Lung (tissue), 11 donors: ENCODE measurements at regions not wholly inside any gene's neighbourhood (a gene's known extent, or its start where the extent isn't known, plus 50 kb on each side); places are given as distances from the start of the nearest gene placed in this dataset.
"Not testable (repeated sequence)": the region's sequence is repeated elsewhere in the genome, so short reads cannot be mapped to it uniquely, and the experiment has no call there.

Source experiments
- ATAC-seq: fragments of 200-7000 bp; cut with Tn5 transposase; one replicate; pipeline ENCODE4 v1.9.1; 2020; ENCODE audit warnings: moderate number of reproducible peaks; ENCODE audit not compliant: insufficient read depth, low FRiP score
- DNase-seq, 3 donors: peaks; one replicate each; pipeline ENCODE4 v3.0.0-alpha.2; 2013 to 2017
- H3K27ac ChIP-seq, 2 donors: one replicate each; pipeline ENCODE4 v1.5.1; 2013; ENCODE audit warnings: mild to moderate bottlenecking in 2 of 2, moderate library complexity in 2 of 2, control low read depth in 1 of 2, inconsistent platforms in 1 of 2, low read depth in 1 of 2, low read length in 1 of 2
- H3K27me3 ChIP-seq, 3 donors: one replicate each; pipeline ENCODE4 v1.5.1; 2013; ENCODE audit warnings: low read length in 2 of 3; ENCODE audit not compliant: control insufficient read depth in 3 of 3, insufficient read depth in 3 of 3
- H3K36me3 ChIP-seq, 4 donors: one replicate each; pipeline ENCODE4 v1.5.1; 2013; ENCODE audit warnings: low read length in 4 of 4, mild to moderate bottlenecking in 1 of 4, moderate library complexity in 1 of 4; ENCODE audit not compliant: control insufficient read depth in 4 of 4, insufficient read depth in 4 of 4
- H3K4me1 ChIP-seq, 5 donors: one replicate each; pipeline ENCODE4 v1.5.1; 2013; ENCODE audit warnings: low read length in 5 of 5, mild to moderate bottlenecking in 2 of 5, moderate library complexity in 1 of 5; ENCODE audit not compliant: control insufficient read depth in 5 of 5, insufficient read depth in 5 of 5
- H3K4me3 ChIP-seq: one replicate; pipeline ENCODE4 v1.5.1; 2013; ENCODE audit warnings: mild to moderate bottlenecking, control low read depth, moderate library complexity
- H3K9ac ChIP-seq, 2 donors: one replicate each; pipeline ENCODE4 v1.5.1; 2013; ENCODE audit warnings: low read length in 2 of 2, control low read depth in 1 of 2; ENCODE audit not compliant: insufficient read depth in 1 of 2
- H3K9me3 ChIP-seq, 4 donors: one replicate each; pipeline ENCODE4 v1.5.1; 2013; ENCODE audit warnings: low read length in 3 of 4, mild to moderate bottlenecking in 1 of 4, moderate library complexity in 1 of 4; ENCODE audit not compliant: control insufficient read depth in 4 of 4, insufficient read depth in 3 of 4
- WGBS, 2 donors: extraction: QIAGEN DNeasy Blood & Tissue Kit; methylation state at CpG; one replicate each; pipeline ENCODE4 v1.1.7; 2013; 5-methylcytosine and 5-hydroxymethylcytosine counted together
- TF ChIP-seq, protein P1 (sequence below): IDR thresholded peaks from 2 replicates; pipeline ENCODE4 v1.5.1; 2012; ENCODE audit warnings: mild to moderate bottlenecking; ENCODE audit errors: control extremely low read depth, extremely low read depth
- donor health status: control.
- donor health status: control.
- donor health status: Bipolar disorder and iron deficiency.
- donor health status: healthy.
- donor health status: DM: yes; HTN: yes; CAD: no.

DNA sequence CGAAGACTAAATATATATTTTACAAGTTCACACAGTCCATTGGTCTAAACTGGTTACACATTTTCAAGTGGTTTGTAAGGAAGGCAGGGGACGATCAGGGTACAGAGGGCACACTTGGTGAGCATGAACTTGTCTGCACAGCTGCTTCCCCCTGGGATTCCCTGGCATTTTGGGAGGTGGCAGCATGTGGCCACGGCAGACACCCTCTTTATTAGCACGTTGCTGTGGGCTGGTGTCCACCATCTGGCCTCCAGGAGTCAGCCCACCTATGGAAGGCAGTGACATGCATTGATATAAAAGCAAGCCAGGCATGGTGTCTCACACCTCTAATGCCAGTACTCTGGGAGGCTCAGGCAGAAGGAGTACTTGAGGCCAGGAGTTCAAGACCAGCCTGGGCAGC is 350.2 kb downstream of the TYW1 start:
- no peaks in the 10 kb centered on the region for H3K27me3 ChIP-seq
- no peaks in the 10 kb centered on the region for H3K4me1 ChIP-seq
- TF ChIP-seq, protein P1, sequence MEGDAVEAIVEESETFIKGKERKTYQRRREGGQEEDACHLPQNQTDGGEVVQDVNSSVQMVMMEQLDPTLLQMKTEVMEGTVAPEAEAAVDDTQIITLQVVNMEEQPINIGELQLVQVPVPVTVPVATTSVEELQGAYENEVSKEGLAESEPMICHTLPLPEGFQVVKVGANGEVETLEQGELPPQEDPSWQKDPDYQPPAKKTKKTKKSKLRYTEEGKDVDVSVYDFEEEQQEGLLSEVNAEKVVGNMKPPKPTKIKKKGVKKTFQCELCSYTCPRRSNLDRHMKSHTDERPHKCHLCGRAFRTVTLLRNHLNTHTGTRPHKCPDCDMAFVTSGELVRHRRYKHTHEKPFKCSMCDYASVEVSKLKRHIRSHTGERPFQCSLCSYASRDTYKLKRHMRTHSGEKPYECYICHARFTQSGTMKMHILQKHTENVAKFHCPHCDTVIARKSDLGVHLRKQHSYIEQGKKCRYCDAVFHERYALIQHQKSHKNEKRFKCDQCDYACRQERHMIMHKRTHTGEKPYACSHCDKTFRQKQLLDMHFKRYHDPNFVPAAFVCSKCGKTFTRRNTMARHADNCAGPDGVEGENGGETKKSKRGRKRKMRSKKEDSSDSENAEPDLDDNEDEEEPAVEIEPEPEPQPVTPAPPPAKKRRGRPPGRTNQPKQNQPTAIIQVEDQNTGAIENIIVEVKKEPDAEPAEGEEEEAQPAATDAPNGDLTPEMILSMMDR: no peak
- peaks cover 0 to 10% (median 2%) of the 10 kb centered on the region in 4 donors for H3K36me3 ChIP-seq
- H3K4me3 ChIP-seq: peak overlapping the region; percentile 1
- H3K27ac ChIP-seq: no peak overlapping the region
- DNase-seq (no peak), ATAC-seq (no peak)
- peaks cover 0 to 8% (median 2%) of the 10 kb centered on the region in 4 donors for H3K9me3 ChIP-seq
- no peak overlapping the region for H3K9ac ChIP-seq
- 90 to 97% methylated on average over 4 of the region's 4 CpGs for WGBS, 2 donors

DNA sequence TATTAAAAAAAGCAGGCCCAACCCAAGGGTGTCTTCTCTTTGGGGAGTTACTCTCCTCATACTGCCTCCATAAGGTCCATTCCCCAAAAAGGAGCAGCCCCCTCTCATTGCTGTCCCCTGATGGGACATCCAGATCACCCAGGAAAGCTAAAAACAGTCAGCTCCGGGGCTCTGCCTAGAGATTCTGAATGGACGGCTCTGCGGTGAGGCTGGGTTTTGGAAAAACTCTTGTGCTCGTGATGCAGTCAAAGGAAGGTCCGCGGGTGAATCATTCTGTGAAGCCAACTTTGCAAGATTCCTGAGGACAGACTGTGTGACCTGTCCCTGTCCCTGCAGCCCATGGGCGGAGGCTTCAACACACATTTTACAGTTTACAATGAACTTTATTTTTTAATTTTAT is 351.5 kb downstream of the TYW1 start:
- H3K4me3 ChIP-seq: no peak overlapping the region
- no peaks in the 10 kb centered on the region for H3K4me1 ChIP-seq
- H3K36me3 ChIP-seq: peaks cover 0 to 10% (median 1%) of the 10 kb centered on the region in 4 donors
- ATAC-seq (no peak), DNase-seq (no peak)
- no peaks in the 10 kb centered on the region for H3K27me3 ChIP-seq
- TF ChIP-seq, protein P1: no peak
- WGBS, 2 donors: 90 to 97% methylated on average over 7 of the region's 7 CpGs
- H3K9ac ChIP-seq: no peak overlapping the region
- no peak overlapping the region for H3K27ac ChIP-seq
- peaks cover 0 to 8% (median 2%) of the 10 kb centered on the region in 4 donors for H3K9me3 ChIP-seq

DNA sequence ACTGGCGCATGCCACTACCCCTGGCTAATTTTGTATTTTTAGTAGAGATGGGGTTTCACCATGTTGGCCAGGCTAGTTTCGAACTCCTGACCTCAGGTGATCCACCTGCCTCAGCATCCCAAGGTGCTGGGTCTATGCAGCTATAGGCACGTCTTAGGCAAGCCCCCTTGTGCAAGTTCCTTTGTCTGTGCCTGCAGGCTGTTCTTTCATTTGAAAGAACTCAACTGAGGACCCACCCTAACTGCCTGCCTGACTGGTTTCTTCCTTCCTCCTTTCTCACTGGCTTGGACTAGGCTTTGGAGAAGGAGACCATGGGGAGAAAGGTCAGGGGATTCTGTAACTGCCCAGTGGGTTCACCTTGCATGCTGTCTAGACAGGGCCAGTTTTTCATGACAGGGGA is 361.0 kb downstream of the TYW1 start:
- not testable (repeated sequence) for H3K27me3 ChIP-seq, ATAC-seq, H3K4me3 ChIP-seq, DNase-seq, H3K4me1 ChIP-seq, H3K9ac ChIP-seq, H3K27ac ChIP-seq, H3K36me3 ChIP-seq
- H3K9me3 ChIP-seq: peaks cover 0 to 14% (median 8%) of the 10 kb centered on the region in 4 donors
- WGBS, 2 donors: 96% methylated on average over 3 of the region's 3 CpGs

DNA sequence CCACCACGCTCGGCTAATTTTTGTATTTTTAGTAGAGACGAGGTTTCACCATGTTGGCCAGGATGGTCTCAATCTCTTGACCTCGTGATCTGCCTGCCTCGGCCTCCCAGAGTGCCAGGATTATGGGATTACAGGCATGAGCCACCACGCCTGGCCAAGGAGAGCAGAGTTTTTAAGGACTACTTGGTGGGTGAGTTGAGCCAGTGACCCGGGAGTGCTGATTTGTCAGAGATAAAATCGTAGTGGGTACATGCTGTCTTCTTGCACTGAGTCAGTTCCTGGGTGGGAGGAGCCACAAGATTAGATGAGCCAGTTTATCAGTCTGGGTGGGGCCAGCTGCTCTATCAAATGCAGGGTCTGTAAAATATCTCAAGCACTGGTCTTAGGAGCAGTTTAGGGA is 361.7 kb downstream of the TYW1 start:
- H3K27me3 ChIP-seq, H3K4me3 ChIP-seq, DNase-seq, H3K9ac ChIP-seq, ATAC-seq, H3K27ac ChIP-seq, H3K4me1 ChIP-seq, H3K36me3 ChIP-seq: not testable (repeated sequence)
- WGBS, 2 donors: 91 to 97% methylated on average over 8 of the region's 8 CpGs
- peaks cover 0 to 14% (median 8%) of the 10 kb centered on the region in 4 donors for H3K9me3 ChIP-seq

- WGBS, 2 donors: 91 to 97% methylated on average over 3 of the region's 3 CpGs
- DNase-seq, H3K27ac ChIP-seq, ATAC-seq, H3K4me1 ChIP-seq, H3K27me3 ChIP-seq, H3K4me3 ChIP-seq, H3K9ac ChIP-seq, H3K36me3 ChIP-seq: not testable (repeated sequence)
- H3K9me3 ChIP-seq: peaks cover 0 to 14% (median 8%) of the 10 kb centered on the region in 4 donors
These were observed 362.1 kb downstream of the TYW1 start for GRCh38 chr7:67358738-67359137.
